Progenitor cell of endocrine pancreas (in vitro differentiated cells): ENCODE measurements at regions not wholly inside any gene's neighbourhood (a gene's known extent, or its start where the extent isn't known, plus 50 kb on each side); places are given as distances from the start of the nearest gene placed in this dataset.

Experiments used
- DNase-seq: peaks from one replicate; pipeline ENCODE4 v3.0.0; 2021; ENCODE audit warnings: low spot score; ENCODE audit not compliant: unreplicated experiment
- H3K27ac Mint-ChIP-seq: 2 replicates; pipeline ENCODE4 v1.8.0; 2021; ENCODE audit warnings: mild to moderate bottlenecking, moderate library complexity, mixed read lengths
- H3K27me3 Mint-ChIP-seq: 2 replicates; pipeline ENCODE4 v1.8.0; 2021; ENCODE audit warnings: mixed read lengths
- H3K36me3 Mint-ChIP-seq: 2 replicates; pipeline ENCODE4 v1.8.0; 2022; ENCODE audit warnings: mixed read lengths; ENCODE audit not compliant: insufficient read depth
- H3K4me1 Mint-ChIP-seq: 2 replicates; pipeline ENCODE4 v1.8.0; 2021; ENCODE audit warnings: low read depth, mixed read lengths
- H3K4me3 Mint-ChIP-seq: 2 replicates; pipeline ENCODE4 v1.8.0; 2021; ENCODE audit warnings: low read depth, mild to moderate bottlenecking, moderate library complexity, mixed read lengths
- H3K9me3 Mint-ChIP-seq: 2 replicates; pipeline ENCODE4 v1.8.0; 2021; ENCODE audit warnings: low read depth, mixed read lengths
- TF ChIP-seq, protein P1 (sequence below): fragments of 200-600 bp; sonication (generic); IDR thresholded peaks from one replicate; pipeline ENCODE4 v1.5.0; 2021; ENCODE audit warnings: antibody characterized with exemption, mild to moderate bottlenecking; ENCODE audit not compliant: unreplicated experiment

DNA sequence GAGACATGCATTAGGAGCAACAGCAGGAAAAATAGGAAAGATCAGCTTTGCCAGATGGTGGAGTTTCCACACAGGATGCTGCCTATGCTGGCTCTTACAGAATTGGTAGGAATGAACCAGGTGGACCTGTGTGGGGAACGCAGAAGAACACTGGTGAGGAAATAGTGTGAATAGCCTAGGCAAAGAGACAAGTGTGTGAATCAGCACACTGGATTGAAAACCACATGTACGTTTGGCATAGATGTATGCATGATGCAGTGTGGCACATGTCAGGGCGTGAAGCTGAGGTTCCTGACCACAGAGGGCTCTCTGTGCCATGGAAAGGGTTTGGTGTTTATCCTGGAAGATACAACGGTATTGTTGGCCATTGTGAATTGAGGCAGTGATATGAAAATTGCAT is 156.5 kb upstream of the SLC10A2 start:
- Mint-ChIP-seq H3K27ac (no peak overlapping the region), H3K4me3 (no peak overlapping the region), H3K9me3 (no peaks in the 10 kb centered on the region), H3K4me1 (no peaks in the 10 kb centered on the region), H3K27me3 (no peaks in the 10 kb centered on the region), H3K36me3 (no peaks in the 10 kb centered on the region)
- TF ChIP-seq, protein P1, sequence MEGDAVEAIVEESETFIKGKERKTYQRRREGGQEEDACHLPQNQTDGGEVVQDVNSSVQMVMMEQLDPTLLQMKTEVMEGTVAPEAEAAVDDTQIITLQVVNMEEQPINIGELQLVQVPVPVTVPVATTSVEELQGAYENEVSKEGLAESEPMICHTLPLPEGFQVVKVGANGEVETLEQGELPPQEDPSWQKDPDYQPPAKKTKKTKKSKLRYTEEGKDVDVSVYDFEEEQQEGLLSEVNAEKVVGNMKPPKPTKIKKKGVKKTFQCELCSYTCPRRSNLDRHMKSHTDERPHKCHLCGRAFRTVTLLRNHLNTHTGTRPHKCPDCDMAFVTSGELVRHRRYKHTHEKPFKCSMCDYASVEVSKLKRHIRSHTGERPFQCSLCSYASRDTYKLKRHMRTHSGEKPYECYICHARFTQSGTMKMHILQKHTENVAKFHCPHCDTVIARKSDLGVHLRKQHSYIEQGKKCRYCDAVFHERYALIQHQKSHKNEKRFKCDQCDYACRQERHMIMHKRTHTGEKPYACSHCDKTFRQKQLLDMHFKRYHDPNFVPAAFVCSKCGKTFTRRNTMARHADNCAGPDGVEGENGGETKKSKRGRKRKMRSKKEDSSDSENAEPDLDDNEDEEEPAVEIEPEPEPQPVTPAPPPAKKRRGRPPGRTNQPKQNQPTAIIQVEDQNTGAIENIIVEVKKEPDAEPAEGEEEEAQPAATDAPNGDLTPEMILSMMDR: no peak
- no peak for DNase-seq

DNA sequence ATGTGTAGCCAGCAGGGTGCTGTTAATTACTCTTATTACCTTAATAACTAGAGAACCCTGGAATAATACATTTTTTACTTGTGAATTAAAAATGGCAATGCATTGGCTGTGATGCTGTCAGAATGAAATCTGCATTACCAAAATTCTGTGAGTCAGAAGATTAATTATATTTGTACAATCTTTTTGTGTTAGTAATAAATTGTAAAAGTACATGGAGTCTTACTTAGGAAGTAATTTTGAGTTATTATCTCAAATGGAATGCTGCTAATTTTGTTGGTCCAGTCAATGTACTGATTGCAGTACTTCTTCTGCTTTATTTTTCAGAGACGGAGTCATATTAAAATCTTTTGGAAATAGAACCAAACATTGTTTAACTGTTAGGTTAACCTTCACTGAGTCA is 152.0 kb upstream of the SLC10A2 start:
- no peak overlapping the region for H3K27ac Mint-ChIP-seq
- no peak overlapping the region for H3K4me3 Mint-ChIP-seq
- H3K27me3 Mint-ChIP-seq: peaks cover 7% of the 10 kb centered on the region
- H3K4me1 Mint-ChIP-seq: no peaks in the 10 kb centered on the region
- DNase-seq: no peak
- peaks cover 6% of the 10 kb centered on the region for H3K9me3 Mint-ChIP-seq
- H3K36me3 Mint-ChIP-seq: no peaks in the 10 kb centered on the region
- TF ChIP-seq, protein P1: no peak

DNA sequence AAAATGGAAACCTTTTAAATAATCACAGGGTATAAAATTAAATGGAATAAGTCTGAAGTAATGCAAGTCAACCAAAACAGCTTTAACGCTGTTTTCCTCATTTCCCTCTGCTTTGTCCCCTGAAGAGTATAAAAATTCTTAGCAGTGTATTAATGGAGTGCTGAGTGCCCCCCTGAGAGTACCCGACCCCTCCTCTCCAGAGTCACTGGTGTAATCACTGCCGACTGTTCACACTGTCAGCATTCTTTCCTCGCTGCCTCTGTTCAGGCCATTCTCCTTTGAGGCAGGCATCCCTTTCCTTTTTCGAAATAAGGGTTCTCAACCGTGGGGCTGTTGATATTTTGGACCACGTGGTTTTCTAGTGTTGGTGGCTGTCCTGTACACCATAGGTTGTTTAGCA is 146.9 kb upstream of the SLC10A2 start:
- no peak for DNase-seq
- H3K36me3 Mint-ChIP-seq: no peaks in the 10 kb centered on the region
- TF ChIP-seq, protein P1: no peak
- H3K27ac Mint-ChIP-seq: no peak overlapping the region
- H3K9me3 Mint-ChIP-seq: peaks cover 6% of the 10 kb centered on the region
- no peak overlapping the region for H3K4me3 Mint-ChIP-seq
- H3K4me1 Mint-ChIP-seq: peaks cover 8% of the 10 kb centered on the region
- H3K27me3 Mint-ChIP-seq: peaks cover 7% of the 10 kb centered on the region

DNA sequence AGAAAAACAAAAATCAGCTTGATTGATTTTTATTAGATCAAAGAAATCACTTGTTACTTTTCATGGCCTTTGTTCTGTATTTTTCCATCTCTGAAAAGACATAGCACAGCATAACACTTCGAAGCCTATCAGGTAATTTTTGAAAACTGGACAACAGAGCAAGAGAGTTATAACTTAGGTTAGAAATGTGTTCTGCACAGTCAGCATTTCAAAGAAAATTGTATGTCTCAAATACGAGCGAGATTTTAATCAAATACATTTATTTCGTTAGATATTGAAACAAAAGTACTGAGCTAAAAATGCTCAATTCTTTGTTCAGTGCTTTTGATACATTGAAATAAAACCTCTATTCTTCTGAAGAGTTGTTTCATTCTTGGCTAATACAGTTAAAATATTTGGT is 144.1 kb upstream of the SLC10A2 start:
- peaks cover 3% of the 10 kb centered on the region for H3K27me3 Mint-ChIP-seq
- H3K27ac Mint-ChIP-seq: no peak overlapping the region

DNA sequence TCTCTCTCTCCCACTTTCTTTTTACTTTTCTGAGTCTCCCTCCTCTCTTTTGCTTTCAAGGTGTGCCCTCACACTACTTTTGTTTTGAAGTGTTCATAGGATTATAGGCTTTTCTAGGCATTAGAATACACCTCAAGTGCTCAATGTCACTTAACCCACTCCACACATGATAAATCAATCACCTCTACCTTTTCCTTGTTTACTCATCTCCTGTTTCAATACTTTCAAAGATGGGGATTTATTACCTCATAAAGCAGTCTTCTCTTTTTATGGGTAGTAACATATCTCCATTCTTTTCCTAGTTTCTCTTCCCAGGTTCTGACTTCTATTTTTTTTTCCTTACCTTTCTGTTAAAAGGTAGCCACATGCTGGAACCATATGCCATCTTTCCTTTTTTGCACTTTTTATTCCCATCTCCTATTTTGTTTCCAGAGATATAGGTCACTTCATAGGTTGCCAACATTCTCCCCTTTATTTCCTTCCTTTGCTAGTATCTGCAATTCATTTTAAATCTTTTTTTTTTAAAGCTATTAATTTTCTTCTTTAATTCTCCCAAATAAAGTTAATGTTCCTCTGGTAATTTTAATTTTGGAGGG is 137.6 kb upstream of the SLC10A2 start:
- H3K27me3 Mint-ChIP-seq: no peaks in the 10 kb centered on the region
- H3K4me3 Mint-ChIP-seq: no peak overlapping the region
- H3K36me3 Mint-ChIP-seq: no peaks in the 10 kb centered on the region
- no peak for DNase-seq
- peaks cover 3% of the 10 kb centered on the region for H3K9me3 Mint-ChIP-seq
- no peak overlapping the region for H3K27ac Mint-ChIP-seq
- TF ChIP-seq, protein P1: no peak
- peaks cover 4% of the 10 kb centered on the region for H3K4me1 Mint-ChIP-seq

More for the DNA sequence above, 144.1 kb upstream of the SLC10A2 start:
- TF ChIP-seq, protein P1: no peak
- DNase-seq: no peak
- Mint-ChIP-seq H3K4me3 (no peak overlapping the region), H3K36me3 (no peaks in the 10 kb centered on the region), H3K9me3 (no peaks in the 10 kb centered on the region), H3K4me1 (peaks cover 8% of the 10 kb centered on the region)
